ENCODE measurements at regions not wholly inside any gene's neighbourhood (a gene's known extent, or its start where the extent isn't known, plus 50 kb on each side); places are given as distances from the start of the nearest gene placed in this dataset.

DNA sequence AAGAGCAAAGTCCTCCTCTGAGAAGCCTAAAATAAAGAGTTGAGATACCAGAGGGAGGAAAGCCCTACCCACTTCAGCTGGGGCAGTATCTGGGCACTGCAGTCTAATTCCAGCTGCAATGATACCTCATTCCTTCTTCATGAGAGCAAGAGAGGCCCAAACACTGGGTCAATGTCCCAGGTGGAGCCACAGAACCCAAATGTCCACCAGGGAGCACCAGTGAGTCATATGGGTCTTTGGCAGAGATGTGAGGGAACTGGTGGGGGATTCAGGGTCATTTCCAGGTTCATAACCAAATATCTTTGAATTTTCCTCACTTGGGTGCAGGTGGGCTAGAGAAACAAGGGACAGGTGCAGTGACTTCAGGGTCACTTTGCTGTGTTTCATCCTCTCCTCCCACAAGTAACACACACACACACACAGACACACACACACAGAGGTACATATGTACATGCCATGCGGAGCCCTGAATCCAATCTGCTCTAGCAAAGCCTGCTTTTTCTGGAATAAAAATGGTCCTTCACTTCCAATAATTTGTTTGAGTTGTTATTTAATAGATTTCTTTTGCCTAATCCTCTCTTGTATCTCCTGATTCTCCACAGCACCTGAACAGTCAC is 585.4 kb downstream of the SOX6 start:
- no peak for DNase-seq (ENCODE audit: low read depth in 2 of 2)

DNA sequence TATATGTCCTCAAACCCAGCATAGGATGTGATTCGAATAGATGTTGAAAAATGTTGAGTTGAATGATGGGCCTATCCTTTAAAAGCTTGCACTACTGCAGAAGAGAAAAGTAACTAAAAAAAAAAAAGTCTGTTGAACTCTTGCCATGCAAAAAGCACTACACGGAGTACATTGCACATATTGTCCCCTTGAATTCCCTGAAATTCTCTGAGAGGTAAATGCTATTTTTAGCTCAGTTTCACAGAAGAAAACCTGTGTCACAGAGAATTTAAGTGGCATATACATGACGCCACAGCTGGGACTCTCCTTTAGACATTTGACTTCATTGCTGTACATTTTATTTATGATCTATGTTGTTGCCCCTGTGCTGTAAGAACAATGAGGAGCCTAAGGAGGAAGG is 583.8 kb downstream of the SOX6 start:
- DNase-seq (ENCODE audit: low read depth in 2 of 2): no peak

DNA sequence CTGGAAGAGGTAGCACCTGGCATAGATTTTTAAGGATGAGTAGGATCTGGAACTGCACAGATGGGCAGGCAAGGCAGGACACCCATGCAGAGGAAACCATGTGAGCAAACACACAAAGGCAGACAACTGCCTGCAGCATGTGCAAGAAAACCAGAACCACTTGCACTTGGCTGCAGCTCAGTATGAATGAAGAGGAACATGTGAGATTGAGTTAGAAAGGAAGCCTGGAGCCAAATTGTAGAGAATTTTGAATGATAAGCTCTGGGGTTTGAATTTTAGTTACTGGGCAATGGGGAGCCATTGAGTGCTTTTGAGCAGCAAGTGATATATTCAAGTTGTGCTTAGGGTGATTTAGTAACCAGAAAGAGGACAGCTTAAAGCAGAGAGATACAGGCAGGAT is 583.4 kb downstream of the SOX6 start:
- DNase-seq (ENCODE audit: low read depth in 2 of 2): no peak

DNA sequence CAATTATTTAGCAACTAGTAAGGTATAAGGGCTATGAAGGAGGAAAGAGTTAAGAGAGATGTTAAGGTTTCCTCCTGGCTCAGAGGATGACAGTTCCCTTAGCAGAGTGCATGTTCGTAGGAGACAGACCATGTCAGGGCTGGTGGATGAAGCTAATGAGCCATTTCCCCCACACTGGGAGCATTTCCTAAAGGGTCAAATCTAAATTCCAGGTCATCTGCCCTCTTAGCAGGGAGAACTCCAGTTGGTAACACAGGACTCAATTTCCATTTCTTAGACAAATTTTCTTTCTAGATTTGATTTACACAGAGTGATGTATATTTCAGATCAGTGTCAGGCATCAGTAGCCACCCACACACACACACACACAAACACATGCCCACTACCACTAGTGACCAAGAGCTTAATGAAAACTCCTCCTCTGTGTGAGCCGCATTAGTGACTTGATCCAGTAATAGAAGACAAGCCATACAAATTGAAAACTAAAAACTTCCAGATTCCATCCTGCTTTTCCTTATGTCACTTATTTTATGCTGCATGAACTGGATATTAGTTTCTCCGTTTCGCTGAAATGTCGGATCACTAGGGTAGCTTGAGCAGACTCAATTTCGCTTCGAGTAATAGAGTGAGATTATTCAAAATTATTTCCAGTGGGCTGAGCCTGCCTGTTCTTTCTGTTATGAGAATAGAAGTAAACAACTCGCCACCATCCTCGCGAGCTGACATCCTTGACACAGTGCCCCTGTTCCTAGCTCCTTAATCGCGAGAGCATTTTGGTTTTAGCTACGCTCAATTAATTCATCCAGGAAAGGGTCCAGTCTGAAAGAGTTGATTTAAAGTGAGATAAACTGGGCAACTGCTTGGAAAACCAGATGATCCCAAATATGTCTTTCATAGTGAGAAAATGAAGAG is 582.6 kb downstream of the SOX6 start:
- DNase-seq (ENCODE audit: low read depth in 2 of 2): no peak

DNA sequence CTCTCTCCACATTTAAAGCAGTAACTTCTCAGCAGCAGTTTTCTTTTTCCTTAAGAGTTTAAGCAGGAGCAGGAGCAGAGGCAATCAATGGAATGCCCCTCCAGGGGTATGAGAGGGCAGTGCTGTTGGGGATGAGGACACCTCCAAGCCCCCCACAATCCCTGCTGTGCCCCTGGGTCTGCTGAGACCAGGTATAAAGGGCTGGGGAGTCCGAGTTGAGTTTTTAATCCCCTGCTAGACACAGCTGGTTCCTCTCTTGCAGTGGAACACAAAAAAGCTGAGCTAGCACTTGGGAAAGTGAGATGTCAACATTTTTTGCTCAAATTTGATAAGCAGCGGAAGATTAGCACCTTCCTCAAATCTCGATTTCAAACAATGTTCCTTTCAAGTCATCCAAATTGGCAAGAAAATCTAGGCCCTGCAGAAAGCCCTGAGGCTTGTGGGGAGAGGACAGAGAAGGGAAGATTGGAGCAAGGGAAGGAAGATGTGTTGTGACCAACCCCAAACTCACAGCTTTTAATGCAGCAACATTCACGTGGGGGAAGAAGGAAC is 581.9 kb downstream of the SOX6 start:
- DNase-seq (ENCODE audit: low read depth in 2 of 2): no peak

DNA sequence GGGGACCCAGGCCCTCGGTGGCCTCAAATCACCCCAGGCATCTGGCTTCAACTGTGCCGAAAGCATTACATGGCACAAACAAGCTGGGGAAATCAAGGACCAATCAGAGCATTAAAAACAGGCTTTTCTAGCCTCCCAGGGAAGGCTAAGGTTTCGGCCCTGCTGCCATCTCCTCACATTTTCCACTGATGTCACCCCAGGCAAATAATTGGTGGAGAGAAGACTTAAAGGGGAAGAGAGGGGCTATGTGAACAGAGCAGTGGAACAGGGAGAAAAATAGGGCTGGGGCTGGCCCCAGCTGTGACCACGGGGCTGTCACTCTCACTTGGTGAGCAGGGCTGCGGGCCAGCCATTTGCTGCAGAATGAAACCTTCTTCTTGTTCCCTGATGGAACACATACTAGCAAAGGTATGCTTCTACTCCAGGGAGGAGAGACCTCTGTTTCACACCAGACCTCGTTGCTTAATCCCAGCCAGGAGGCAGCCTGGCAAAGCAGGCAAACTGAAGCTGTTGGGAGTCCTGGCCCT is 581.3 kb downstream of the SOX6 start:
- DNase-seq (ENCODE audit: low read depth in 2 of 2): no peak

DNA sequence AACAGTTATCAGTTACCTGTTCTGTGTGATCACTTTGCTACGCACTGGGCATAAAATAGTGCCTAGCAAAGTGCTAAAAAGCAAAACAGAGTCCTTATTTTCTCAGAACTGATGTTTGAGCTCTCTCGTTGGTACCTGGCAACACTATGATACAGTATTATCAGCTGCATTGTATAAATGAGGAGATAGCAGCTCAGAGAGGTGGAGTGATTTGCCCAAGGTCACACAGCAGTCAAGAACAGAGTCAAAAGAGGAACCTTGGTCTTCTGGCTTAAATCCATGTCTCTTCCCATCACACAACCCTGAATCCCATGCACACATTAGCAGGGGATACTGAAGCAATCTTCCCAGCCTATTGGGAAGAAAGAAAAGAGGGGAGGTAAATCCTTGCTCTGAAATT is 580.5 kb downstream of the SOX6 start:
- DNase-seq (ENCODE audit: low read depth in 2 of 2): no peak

DNA sequence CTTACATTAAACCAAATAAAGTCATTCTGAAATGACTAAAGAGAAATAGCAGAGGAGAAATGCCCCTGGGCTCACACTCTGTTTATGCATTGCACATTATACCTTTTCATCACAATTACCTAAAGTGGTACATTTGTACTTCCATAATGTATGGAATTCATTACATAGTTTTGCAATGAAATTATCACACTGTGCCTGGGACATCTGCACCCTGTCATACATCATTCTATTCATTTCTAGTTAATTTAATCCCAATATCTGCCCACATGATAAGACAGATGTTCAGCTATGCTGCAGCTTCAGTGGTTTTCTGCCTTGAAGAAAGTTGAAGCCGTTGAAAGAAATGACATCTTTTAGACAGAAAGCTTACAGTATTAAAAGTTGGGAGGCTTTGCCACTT is 580.0 kb downstream of the SOX6 start:
- DNase-seq (ENCODE audit: low read depth in 2 of 2): no peak

DNA sequence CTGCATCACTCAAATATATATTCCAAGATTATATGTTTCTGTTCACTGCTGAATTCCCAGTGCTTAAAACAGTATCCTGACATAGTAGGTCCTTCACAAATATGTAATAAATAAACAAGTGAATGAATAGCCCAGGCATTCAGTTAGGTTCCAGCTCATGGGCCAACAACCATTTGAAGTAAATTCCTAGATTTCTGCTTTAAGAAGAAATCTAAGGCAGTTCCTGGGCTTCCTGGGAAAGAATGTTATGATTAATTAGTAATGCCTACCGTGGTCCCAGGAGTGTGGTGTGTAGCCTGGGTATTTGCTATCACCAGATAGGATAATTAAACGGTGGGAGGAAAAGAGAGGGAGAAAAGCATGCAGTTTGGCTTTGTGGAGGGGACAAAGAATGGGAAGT is 576.8 kb downstream of the SOX6 start:
- DNase-seq (ENCODE audit: low read depth in 2 of 2): no peak

DNA sequence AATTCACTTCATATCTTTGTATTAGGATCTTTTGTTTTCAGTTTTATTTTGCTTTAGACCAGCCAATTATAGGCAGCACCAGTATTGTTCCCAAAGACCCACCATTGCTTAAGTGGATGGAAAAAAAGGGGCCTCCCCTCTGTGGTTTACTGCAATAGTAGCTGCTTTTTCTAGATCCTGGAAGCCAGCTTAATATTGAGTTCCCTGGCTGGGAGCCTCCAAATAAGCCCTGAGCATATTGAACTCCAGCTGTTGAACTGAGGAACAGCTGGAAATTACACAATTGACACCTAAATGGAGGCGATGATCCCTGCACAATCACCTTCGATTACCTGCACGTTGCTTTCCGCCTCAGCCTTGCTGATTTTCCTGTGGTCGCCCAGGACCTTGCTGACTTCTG is 576.0 kb downstream of the SOX6 start:
- no peak for DNase-seq (ENCODE audit: low read depth in 2 of 2)

DNA sequence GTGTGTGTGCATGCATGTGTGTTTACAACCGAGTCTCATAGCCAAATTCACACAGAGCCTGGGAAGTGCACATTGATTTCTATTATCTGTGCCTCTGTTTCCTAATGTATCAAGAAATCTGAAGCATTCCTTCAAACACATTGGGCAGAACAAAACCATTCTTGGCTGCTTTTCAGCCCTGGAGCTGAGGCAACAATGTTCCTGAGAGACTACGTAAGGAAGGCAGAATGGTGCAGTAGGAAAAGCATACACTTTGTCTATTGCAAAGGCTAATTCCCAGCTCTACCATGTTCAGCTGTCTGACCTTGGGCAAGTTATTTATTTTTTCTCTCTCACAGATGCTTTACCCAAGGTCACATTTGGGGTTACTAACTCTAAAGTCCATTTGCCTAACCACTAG is 575.5 kb downstream of the SOX6 start:
- DNase-seq (ENCODE audit: low read depth in 2 of 2): no peak

DNA sequence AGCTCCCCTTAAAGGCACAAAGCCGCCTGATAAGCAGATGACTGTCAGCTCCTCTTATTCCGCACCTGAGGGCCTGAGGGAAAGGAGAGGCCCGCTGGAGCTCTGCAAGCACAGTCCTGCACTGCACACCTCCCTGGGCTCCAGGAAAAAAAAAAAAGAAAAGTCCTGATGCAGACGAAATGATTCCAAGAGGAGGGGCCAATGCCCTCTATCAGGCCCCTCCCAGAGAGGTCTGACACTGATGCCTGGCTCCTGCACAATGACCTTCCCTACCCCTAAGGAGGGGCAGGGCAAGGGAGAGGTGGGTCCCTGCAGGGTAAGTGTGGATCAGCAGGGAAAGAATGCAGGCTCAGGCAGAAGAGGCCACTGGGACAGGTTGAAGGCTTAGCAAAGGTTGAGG is 572.7 kb downstream of the SOX6 start:
- DNase-seq (ENCODE audit: low read depth in 2 of 2): no peak

DNA sequence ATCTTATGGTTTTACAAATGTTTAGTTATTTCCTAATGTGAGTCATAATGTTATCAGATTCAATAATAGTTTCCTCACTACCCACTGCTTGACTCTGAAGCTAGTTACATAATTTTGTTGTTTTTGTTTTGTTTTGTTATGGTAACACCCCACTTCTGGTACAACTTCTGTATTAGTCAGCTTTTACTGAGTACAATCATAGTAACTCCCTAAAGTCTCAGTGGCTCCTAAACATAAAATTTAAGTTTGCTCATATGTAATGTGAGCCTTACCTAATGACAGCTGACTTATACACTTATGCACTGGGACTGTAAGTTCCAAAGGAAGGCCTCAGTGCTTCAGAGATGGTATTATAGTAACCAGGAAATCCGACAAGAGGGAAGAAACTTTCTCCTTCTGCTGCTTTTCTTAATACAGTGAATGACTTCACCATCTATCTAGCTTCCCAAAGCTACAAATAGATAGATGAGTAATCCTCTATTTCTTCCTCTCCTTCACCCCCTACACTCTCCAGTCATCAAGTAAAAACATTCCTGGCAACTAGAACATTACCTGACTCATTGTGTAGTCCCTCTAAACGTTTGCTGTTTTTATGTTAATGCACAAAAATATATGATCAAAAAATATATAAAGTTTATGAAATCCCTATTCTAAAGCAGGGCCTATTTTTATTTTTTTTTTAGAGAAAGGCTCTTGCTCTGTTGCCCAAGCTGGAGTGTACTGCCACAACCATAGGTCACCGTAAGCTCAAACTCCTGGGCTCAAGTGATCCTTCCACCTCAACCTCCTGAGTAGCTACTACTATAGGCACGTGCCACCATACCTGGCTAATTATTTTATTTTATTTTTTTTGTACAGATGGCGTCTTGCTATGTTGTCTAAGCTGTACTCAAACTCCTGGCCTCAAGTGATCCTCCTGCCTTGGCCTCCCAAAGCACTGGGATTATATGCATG is 563.0 kb downstream of the SOX6 start:
- no peak for DNase-seq (ENCODE audit: low read depth in 2 of 2)

DNA sequence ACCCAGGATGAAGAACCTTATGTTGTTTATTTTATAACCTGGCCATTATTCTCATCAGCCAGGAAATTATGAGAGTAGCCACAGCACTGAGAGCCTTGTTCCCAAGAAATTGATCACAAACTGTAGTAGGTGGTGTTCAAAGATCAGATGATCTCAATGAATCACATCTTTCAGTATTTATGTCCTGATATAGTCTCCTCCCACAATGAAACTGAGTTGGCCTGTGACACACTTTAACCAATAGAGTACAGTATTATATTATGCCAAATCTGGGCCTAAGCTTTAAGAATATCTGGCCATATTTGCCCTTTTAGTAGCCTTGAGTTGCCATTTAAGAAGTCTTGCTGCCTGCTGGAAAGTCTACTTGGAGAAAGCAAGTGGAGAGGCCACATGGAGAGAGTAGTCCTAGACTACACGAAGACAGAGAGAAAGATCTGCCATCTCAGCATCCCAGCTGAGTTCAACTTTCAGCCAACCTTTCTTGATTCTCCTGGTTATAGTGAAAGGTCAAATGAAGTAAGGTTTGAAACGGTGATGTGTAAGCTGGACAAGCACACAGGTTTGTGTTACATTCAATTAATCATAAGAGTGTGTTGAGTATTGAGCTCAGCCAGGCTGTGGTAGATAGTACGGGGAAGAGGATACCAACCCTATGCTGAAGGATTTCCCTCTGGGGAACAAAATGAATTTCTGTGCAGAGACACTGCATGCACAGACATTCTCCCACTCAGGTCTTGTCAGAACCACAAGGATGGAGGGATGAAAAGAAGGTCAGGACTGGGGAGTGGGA is 561.8 kb downstream of the SOX6 start:
- no peak for DNase-seq (ENCODE audit: low read depth in 2 of 2)

DNA sequence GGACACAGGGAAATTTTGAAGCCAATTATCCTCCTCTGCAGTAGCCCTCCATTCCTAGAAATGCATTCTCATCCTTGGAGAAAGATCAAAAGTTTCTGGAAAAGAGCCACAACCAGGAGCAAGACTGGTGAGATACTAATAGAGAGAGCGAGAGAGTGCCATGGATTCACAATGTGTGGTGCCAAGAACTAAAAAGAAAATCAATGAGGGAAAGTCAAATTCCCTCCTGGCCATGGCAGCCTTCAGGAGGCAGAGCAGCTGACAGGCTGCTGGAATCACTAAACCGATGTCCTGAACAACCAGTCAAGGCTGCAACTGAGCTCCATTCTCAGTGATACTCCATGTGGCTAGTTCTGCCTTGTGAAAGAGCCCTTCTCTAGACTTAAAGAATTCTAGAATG is 561.0 kb downstream of the SOX6 start:
- DNase-seq (ENCODE audit: low read depth in 2 of 2): no peak

DNA sequence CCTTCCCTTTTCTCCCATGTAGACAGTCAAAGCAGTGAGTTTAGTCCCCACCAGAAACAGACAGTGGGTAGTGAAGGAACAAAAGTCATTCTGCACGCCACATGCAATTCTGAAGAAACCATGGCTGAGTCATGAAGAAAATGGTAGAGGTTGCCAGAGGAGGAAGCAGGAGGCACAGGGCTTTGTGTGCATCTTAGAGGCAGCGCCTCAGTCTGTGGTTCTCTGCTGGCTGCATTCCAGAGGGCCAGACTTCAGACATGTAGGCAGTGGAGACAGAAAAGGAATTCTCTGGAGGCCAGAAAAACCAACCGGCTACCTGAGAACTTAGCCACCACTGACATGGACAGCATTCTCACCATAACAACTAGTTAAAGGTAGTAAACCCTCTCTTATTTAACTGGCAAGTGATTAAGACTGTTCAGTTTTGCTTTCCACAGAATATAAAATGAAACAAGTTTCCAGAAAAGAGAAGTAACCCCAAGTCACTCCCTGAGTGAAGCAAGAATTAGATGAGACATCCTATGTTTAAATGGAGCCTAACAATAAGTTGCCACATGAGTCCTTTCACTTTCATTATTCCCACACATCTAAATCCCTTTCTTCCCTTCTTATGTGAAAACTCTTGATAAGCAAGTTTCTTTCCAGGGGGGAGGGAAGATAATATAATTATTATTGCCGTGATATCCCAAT is 556.1 kb downstream of the SOX6 start:
- DNase-seq (ENCODE audit: low read depth in 2 of 2): no peak

DNA sequence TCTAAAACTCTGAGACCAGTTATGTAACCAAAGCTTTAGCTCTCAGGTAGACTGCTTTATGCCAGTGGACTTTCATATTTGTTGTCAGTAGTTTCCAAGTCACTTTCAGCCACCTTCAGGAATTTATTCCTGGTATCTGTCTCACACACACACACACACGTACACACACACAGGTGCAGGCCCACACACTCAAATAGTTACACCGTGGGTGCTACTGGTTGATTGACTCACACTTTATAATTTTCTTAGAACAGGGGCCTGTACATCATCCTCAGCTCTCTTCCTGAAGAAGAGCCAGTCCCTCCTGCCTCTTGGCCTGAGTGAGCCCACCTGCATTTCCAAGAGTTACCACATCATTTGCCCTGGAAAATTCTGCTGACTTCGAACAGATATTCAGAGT is 555.2 kb downstream of the SOX6 start:
- no peak for DNase-seq (ENCODE audit: low read depth in 2 of 2)

DNA sequence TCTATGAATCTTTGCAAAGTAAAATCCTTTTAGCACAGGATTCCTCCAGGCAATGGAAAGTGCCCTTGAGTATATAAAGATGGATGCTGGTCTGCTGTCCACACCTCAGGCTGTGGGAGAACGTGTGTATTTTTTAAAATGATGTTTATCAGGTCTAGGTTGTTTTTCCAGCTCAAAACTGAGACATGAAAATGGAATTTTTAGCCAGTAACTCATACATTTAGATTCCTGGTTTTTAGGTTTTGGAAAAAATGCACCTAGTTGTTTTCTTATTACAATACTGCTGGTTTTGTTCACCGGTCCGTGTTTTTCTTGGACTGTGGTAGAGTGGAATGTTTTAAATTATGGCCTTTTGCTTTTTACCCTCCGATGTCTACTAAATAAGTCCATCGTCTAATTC is 554.7 kb downstream of the SOX6 start:
- DNase-seq (ENCODE audit: low read depth in 2 of 2): no peak

DNA sequence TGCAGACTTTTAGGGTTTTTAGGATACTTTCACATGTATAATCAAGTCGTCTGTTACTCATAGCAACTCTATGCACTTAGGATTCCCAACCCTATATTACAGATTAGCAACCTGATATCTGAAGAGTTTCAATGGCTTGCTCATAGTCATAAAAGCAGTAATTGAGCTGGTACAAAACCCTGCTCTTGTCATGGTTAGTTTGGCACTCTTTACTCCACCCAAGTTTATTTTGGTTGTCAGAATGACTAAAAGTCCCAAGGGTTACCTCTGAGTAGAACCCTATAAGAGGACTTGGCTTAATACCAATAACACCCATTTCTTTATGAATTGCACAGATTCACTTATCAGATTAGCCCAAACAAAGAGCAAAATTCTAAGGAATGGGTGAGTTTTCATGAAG is 550.6 kb downstream of the SOX6 start:
- no peak for DNase-seq (ENCODE audit: low read depth in 2 of 2)

DNA sequence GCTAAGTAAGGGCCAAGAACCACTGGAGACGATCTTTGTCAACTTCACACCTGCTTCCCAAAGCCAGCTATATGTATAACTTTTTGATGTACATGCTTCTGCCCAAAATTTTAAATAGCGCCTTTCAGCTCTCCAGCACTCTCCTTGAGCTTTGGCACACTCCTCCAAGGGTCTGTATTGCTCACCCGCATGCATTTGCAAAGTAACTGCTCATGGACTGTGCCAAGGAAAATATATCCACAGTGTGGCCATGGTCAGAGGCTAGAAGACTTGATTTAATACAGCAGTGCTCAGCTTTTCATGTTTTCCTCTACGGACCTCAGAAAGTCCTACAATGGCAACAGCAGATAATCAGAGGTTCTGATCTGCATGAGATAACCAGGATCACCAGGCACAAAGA is 550.1 kb downstream of the SOX6 start:
- no peak for DNase-seq (ENCODE audit: low read depth in 2 of 2)
